Neural crest cell (in vitro differentiated cells): ENCODE measurements at regions not wholly inside any gene's neighbourhood (a gene's known extent, or its start where the extent isn't known, plus 50 kb on each side); places are given as distances from the start of the nearest gene placed in this dataset.

Experiments
- DNase-seq: peaks from one replicate; pipeline ENCODE4 v3.0.0; 2021; ENCODE audit warnings: low read depth, mixed read lengths, low spot score
- H3K27ac Mint-ChIP-seq: one replicate; pipeline ENCODE4 v1.8.0; 2021; ENCODE audit warnings: mild to moderate bottlenecking, mixed read lengths; ENCODE audit not compliant: unreplicated experiment
- H3K27me3 Mint-ChIP-seq: 2 replicates; pipeline ENCODE4 v1.8.0; 2021; ENCODE audit warnings: low read depth, mild to moderate bottlenecking, mixed read lengths
- H3K36me3 Mint-ChIP-seq: 2 replicates; pipeline ENCODE4 v1.8.0; 2021; ENCODE audit warnings: low read depth, mild to moderate bottlenecking, mixed read lengths
- H3K4me1 Mint-ChIP-seq: 2 replicates; pipeline ENCODE4 v1.8.0; 2021; ENCODE audit warnings: mixed read lengths
- H3K4me3 Mint-ChIP-seq: one replicate; pipeline ENCODE4 v1.8.0; 2021; ENCODE audit warnings: mild to moderate bottlenecking, mixed read lengths
- H3K9me3 Mint-ChIP-seq: 2 replicates; pipeline ENCODE4 v1.8.0; 2021; ENCODE audit warnings: mixed read lengths
- TF ChIP-seq, protein P1 (sequence below): fragments of 200-600 bp; sonication (generic); conservative IDR thresholded peaks from 2 replicates; pipeline ENCODE4 v1.5.0; 2021; ENCODE audit warnings: antibody characterized with exemption, mild to moderate bottlenecking

DNA sequence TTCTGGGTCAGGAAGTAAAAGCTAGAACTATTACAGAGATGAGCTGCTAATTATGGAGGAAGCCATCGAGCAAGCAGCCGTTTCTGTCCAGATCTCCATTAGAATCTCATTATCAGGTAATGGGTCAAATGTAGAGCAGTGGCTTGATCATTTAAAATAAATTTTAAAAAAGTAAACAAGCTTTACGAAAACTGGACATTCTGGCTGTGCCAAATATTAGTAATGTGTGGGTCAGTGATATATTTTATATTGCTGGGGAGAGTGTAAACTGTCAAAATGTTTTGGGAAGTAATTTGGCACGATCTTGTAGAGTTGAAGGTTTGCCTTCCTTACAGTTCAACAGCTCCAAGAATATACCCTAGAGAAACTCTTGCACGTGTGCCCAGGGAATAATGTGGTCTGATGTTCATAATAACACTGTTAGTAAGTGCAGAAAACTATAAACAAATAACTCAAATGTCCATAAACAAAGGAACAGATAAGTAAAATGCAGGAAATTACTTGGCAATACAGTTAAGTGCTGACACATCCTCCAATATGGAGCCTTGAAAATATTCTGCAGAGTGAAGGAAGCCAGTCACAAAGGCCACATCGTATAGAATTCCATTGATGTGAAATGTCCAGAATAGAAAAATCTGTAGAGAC, 127.2 kb upstream of the UBL3 start:
- Mint-ChIP-seq H3K4me1 (no peaks in the 10 kb centered on the region), H3K36me3 (peaks cover 6% of the 10 kb centered on the region), H3K27me3 (no peaks in the 10 kb centered on the region), H3K9me3 (peaks cover 19% of the 10 kb centered on the region), H3K27ac (no peak overlapping the region), H3K4me3 (no peak overlapping the region)
- TF ChIP-seq, protein P1, sequence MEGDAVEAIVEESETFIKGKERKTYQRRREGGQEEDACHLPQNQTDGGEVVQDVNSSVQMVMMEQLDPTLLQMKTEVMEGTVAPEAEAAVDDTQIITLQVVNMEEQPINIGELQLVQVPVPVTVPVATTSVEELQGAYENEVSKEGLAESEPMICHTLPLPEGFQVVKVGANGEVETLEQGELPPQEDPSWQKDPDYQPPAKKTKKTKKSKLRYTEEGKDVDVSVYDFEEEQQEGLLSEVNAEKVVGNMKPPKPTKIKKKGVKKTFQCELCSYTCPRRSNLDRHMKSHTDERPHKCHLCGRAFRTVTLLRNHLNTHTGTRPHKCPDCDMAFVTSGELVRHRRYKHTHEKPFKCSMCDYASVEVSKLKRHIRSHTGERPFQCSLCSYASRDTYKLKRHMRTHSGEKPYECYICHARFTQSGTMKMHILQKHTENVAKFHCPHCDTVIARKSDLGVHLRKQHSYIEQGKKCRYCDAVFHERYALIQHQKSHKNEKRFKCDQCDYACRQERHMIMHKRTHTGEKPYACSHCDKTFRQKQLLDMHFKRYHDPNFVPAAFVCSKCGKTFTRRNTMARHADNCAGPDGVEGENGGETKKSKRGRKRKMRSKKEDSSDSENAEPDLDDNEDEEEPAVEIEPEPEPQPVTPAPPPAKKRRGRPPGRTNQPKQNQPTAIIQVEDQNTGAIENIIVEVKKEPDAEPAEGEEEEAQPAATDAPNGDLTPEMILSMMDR = no peak
- no peak for DNase-seq

DNA sequence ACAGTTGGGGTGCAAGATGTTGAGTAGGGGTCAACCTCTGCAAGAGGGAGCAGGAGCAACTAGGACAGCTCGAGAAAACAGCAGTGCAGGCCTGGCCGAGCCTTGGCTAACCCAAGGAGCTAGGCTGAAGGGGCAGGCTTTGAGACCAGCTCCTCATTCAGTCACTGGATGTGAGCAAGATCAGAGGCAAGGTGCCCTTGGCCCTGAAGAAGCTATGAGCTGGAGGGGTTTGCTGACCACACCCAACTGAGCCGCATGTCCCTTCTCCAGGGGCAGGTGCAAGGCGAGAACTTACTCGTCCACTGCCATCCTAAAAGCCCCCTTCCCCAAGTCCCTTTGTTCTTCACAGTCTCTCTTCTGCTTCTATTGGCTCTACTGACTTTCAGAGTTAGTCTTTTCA, 126.1 kb upstream of the UBL3 start:
- TF ChIP-seq, protein P1 = no peak
- no peaks in the 10 kb centered on the region for H3K27me3 Mint-ChIP-seq
- no peaks in the 10 kb centered on the region for H3K36me3 Mint-ChIP-seq
- no peaks in the 10 kb centered on the region for H3K4me1 Mint-ChIP-seq
- DNase-seq = no peak
- H3K4me3 Mint-ChIP-seq = no peak overlapping the region
- H3K27ac Mint-ChIP-seq = no peak overlapping the region
- H3K9me3 Mint-ChIP-seq = peaks cover 12% of the 10 kb centered on the region

DNA sequence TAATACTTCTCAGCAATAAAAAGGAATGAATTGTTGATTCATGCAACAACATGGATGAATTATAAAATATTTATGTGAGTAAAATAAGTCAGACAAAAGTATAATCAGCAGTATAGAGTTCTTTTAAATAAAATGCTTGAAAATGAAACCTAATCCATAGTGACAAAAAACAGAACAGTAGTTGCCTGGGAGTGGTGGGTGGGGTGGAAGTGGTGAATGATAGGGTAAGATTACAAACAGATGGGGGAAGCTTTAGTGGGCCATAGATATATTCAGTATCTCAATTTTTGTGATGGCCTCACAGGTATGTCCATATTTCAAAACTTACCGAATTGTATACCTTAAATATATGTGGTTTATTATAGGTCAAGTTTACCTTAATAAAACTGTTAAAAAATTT, 124.9 kb upstream of the UBL3 start:
- TF ChIP-seq, protein P1 = no peak
- H3K27me3 Mint-ChIP-seq = no peaks in the 10 kb centered on the region
- no peaks in the 10 kb centered on the region for H3K4me1 Mint-ChIP-seq
- DNase-seq = no peak
- no peak overlapping the region for H3K4me3 Mint-ChIP-seq
- H3K9me3 Mint-ChIP-seq = peaks cover 12% of the 10 kb centered on the region
- H3K36me3 Mint-ChIP-seq = no peaks in the 10 kb centered on the region
- H3K27ac Mint-ChIP-seq = no peak overlapping the region

DNA sequence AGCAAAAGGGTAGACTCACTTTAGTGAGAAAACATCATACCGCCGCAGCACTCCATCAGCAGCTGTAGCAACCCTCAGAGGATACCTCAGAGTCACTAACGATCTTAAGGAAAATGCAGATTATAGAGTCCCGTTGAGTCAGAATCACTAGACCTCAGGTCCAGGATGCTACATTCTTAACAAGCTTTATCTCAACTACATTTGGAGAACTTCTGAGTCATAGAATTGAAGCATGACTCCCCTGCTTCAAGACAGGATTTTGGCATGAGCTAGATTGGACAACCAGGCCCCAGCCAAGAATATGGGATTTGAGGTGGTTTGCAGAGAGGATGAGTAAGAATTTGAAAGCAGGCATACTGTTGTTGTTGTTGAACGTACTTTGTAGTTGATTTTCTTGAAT, 118.9 kb upstream of the UBL3 start:
- no peak for DNase-seq
- Mint-ChIP-seq H3K9me3 (peaks cover 22% of the 10 kb centered on the region), H3K36me3 (peaks cover 15% of the 10 kb centered on the region), H3K27ac (peak overlapping the region; percentile 27), H3K27me3 (peaks cover 2% of the 10 kb centered on the region), H3K4me3 (no peak overlapping the region), H3K4me1 (no peaks in the 10 kb centered on the region)
- TF ChIP-seq, protein P1 = no peak

DNA sequence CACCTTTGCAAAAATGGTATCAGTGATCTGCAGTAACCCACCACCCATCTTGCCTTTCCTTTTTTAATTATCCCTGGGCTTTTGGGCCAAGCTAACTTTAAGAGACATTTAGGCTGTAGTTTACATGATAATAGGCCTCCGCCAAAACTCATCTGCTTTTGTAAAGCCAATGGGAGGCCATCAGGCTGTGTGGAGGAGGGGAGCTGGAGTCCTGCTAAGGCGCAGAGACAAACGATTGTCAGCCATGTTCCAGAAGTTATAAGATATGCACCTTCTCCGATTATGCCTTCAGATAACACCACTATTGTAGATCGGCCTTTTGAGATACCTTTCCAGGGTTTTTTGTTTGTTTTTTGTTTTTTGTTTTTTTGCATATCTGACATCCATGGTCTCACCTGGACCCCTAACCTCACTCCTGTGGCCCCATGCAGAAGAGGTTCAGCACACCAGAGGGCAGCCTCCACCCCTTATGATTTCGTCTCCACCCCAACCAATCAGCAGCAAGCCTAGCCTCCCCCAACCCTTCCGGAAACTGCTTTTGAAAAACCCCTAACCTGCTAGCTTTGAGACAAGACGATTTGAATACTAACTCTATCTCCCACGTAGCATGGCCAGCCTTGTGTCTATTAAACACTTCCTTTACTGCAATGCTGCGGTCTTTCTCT, 113.9 kb upstream of the UBL3 start:
- TF ChIP-seq, protein P1 = no peak
- peaks cover 2% of the 10 kb centered on the region for H3K27me3 Mint-ChIP-seq
- no peak overlapping the region for H3K4me3 Mint-ChIP-seq
- H3K4me1 Mint-ChIP-seq = peaks cover 18% of the 10 kb centered on the region
- no peak for DNase-seq
- H3K27ac Mint-ChIP-seq = no peak overlapping the region
- peaks cover 15% of the 10 kb centered on the region for H3K36me3 Mint-ChIP-seq
- H3K9me3 Mint-ChIP-seq = peaks cover 15% of the 10 kb centered on the region
